ENCODE measurements at regions not wholly inside any gene's neighbourhood (a gene's known extent, or its start where the extent isn't known, plus 50 kb on each side); places are given as distances from the start of the nearest gene placed in this dataset.

DNA sequence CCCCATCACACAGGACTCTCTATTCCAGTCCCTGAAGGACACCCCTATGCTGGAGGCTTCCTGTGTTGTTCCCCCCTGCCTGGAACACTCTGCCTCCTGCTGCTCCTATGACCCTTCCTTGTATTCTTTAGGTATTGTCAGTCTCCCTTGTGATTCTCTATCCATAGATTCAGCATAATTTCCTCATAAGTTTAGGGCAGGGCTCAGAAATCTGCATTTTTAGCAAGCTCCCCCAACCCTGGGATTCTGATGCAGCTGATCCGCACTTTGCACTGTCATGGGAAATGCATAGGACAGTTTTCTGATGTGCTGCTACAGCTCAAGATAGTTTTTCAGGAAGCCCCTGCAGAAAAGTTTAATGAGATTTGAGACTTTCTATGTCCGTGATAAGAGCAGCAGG lies 79.9 kb downstream of the ADRA2A start:
- TF ChIP-seq, protein P1, sequence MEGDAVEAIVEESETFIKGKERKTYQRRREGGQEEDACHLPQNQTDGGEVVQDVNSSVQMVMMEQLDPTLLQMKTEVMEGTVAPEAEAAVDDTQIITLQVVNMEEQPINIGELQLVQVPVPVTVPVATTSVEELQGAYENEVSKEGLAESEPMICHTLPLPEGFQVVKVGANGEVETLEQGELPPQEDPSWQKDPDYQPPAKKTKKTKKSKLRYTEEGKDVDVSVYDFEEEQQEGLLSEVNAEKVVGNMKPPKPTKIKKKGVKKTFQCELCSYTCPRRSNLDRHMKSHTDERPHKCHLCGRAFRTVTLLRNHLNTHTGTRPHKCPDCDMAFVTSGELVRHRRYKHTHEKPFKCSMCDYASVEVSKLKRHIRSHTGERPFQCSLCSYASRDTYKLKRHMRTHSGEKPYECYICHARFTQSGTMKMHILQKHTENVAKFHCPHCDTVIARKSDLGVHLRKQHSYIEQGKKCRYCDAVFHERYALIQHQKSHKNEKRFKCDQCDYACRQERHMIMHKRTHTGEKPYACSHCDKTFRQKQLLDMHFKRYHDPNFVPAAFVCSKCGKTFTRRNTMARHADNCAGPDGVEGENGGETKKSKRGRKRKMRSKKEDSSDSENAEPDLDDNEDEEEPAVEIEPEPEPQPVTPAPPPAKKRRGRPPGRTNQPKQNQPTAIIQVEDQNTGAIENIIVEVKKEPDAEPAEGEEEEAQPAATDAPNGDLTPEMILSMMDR (IDR thresholded peaks at IDR 0.05) = no peak
- TF ChIP-seq POLR2A (IDR thresholded peaks at IDR 0.05) = no peak

Measured in lower leg skin (tissue), 3 donors.